GM23248 (cell line): ENCODE measurements at regions not wholly inside any gene's neighbourhood (a gene's known extent, or its start where the extent isn't known, plus 50 kb on each side); places are given as distances from the start of the nearest gene placed in this dataset.

ENCODE experiments used
- DNase-seq: peaks from one replicate; pipeline ENCODE4 v3.0.0-alpha.2; 2015
- H2AFZ ChIP-seq: fragments of 200-600 bp; sonication (generic); 2 replicates; pipeline ENCODE4 v1.6.1; 2016; ENCODE audit warnings: antibody characterized with exemption
- H3F3A ChIP-seq: fragments of 200-600 bp; sonication (generic); 2 replicates; pipeline ENCODE4 v1.6.1; 2016; ENCODE audit warnings: mild to moderate bottlenecking, antibody characterized with exemption, mixed run types; ENCODE audit not compliant: insufficient read depth
- H3K27ac ChIP-seq: fragments of 200-600 bp; sonication (generic); 2 replicates; pipeline ENCODE4 v1.5.1; 2016; ENCODE audit warnings: mild to moderate bottlenecking
- H3K27me3 ChIP-seq: fragments of 200-600 bp; sonication (generic); replicated peaks from 2 replicates; pipeline ENCODE4 v1.6.1; 2016; ENCODE audit warnings: mild to moderate bottlenecking; ENCODE audit not compliant: insufficient read depth
- H3K36me3 ChIP-seq: fragments of 200-600 bp; sonication (generic); 2 replicates; pipeline ENCODE4 v1.6.1; 2016; ENCODE audit warnings: low read depth, mild to moderate bottlenecking
- H3K4me1 ChIP-seq: fragments of 200-600 bp; sonication (generic); 2 replicates; pipeline ENCODE4 v1.6.1; 2016; ENCODE audit warnings: mild to moderate bottlenecking; ENCODE audit not compliant: insufficient read depth
- H3K4me2 ChIP-seq: fragments of 200-600 bp; sonication (generic); one replicate; pipeline ENCODE4 v1.6.1; 2016; ENCODE audit warnings: mild to moderate bottlenecking; ENCODE audit not compliant: unreplicated experiment
- H3K4me3 ChIP-seq: fragments of 200-600 bp; sonication (generic); 2 replicates; pipeline ENCODE4 v1.5.1; 2016; ENCODE audit warnings: mild to moderate bottlenecking
- H3K79me2 ChIP-seq: fragments of 200-600 bp; sonication (generic); 2 replicates; pipeline ENCODE4 v1.6.1; 2016; ENCODE audit warnings: mild to moderate bottlenecking; ENCODE audit not compliant: insufficient read depth
- H3K9ac ChIP-seq: fragments of 200-600 bp; sonication (generic); 2 replicates; pipeline ENCODE4 v1.6.1; 2016; ENCODE audit warnings: mild to moderate bottlenecking
- H3K9me2 ChIP-seq: fragments of 200-600 bp; sonication (generic); 2 replicates; pipeline ENCODE4 v1.6.1; 2016; ENCODE audit warnings: mixed run types, mild to moderate bottlenecking, moderate library complexity; ENCODE audit not compliant: insufficient read depth
- H3K9me3 ChIP-seq: fragments of 200-600 bp; sonication (generic); one replicate; pipeline ENCODE4 v1.6.1; 2017; ENCODE audit warnings: low read depth
- H4K20me1 ChIP-seq: fragments of 200-600 bp; sonication (generic); 2 replicates; pipeline ENCODE4 v1.6.0; 2016; ENCODE audit not compliant: insufficient read depth
- EZH2 ChIP-seq: fragments of 200-600 bp; sonication (generic); IDR thresholded peaks from 2 replicates; pipeline ENCODE4 v1.6.1; 2018; ENCODE audit warnings: antibody characterized with exemption, mild to moderate bottlenecking; ENCODE audit not compliant: insufficient read depth, poor library complexity, severe bottlenecking
- EZH2phosphoT487 ChIP-seq: fragments of 200-600 bp; sonication (generic); IDR thresholded peaks from 2 replicates; pipeline ENCODE4 v1.6.1; 2018; ENCODE audit warnings: antibody characterized with exemption, moderate library complexity, mild to moderate bottlenecking, low read depth; ENCODE audit not compliant: insufficient read depth
- WGBS, 2 experiments: methylation state at CpG; one replicate each; pipeline ENCODE4 v1.1.6; 2015 to 2017; ENCODE audit warnings: low lambda C conversion rate in 2 of 2, low coverage in 1 of 2; ENCODE audit errors: missing lambda C conversion rate in 2 of 2; 5-methylcytosine and 5-hydroxymethylcytosine counted together
- in situ Hi-C: fragments of 300-500 bp; cut with MboI; formaldehyde crosslinking; loops from 2 replicates; pipeline ENCODE4 v1.15.0; 2020

GRCh38 chr18:4640349-4641012, 185.4 kb upstream of the DLGAP1 start:
- Histone ChIP-seq H3K9me3 (no peaks in the 10 kb centered on the region), H3K79me2 (no peaks in the 10 kb centered on the region), H3K27me3 (no peaks in the 10 kb centered on the region), H4K20me1 (no peaks in the 10 kb centered on the region), H3F3A (no peaks in the 10 kb centered on the region), H2AFZ (no peak overlapping the region), H3K9ac (no peak overlapping the region), H3K27ac (no peak overlapping the region), H3K4me2 (no peak overlapping the region), H3K4me1 (no peaks in the 10 kb centered on the region), H3K4me3 (no peak overlapping the region), H3K9me2 (no peaks in the 10 kb centered on the region), H3K36me3 (no peaks in the 10 kb centered on the region)
- no peak for TF ChIP-seq EZH2
- TF ChIP-seq EZH2phosphoT487, result no peak
- WGBS, 2 experiments, result 7 to 8% methylated on average over 3 of the region's 3 CpGs
- no peak for DNase-seq
- in situ Hi-C loops, result no loop called here

- H3K27me3 ChIP-seq, result no peaks in the 10 kb centered on the region
- no peaks in the 10 kb centered on the region for H3K9me3 ChIP-seq
- no peaks in the 10 kb centered on the region for H3K79me2 ChIP-seq
- in situ Hi-C loops, result no loop called here
- WGBS, 2 experiments, result 6 to 13% methylated on average over 6 of the region's 6 CpGs
- H4K20me1 ChIP-seq, result no peaks in the 10 kb centered on the region
- H3F3A ChIP-seq, result no peaks in the 10 kb centered on the region
- H2AFZ ChIP-seq, result no peak overlapping the region
- TF ChIP-seq EZH2, result no peak
- TF ChIP-seq EZH2phosphoT487, result no peak
- H3K9ac ChIP-seq, result no peak overlapping the region
- no peak for DNase-seq
- no peak overlapping the region for H3K4me3 ChIP-seq
- H3K4me1 ChIP-seq, result no peaks in the 10 kb centered on the region
- H3K36me3 ChIP-seq, result no peaks in the 10 kb centered on the region
- H3K9me2 ChIP-seq, result no peaks in the 10 kb centered on the region
- no peak overlapping the region for H3K27ac ChIP-seq
- H3K4me2 ChIP-seq, result no peak overlapping the region
Observed at GRCh38 chr18:4639628-4640310, 184.7 kb upstream of the DLGAP1 start.

- no peaks in the 10 kb centered on the region for H3K79me2 ChIP-seq
- H3K9ac ChIP-seq, result no peak overlapping the region
- no peaks in the 10 kb centered on the region for H3K9me2 ChIP-seq
- in situ Hi-C loops, result no loop called here
- no peak overlapping the region for H3K27ac ChIP-seq
- no peaks in the 10 kb centered on the region for H4K20me1 ChIP-seq
- no peaks in the 10 kb centered on the region for H3K36me3 ChIP-seq
- TF ChIP-seq EZH2phosphoT487 (no peak), EZH2 (no peak)
- no peaks in the 10 kb centered on the region for H3K9me3 ChIP-seq
- no peaks in the 10 kb centered on the region for H3K4me1 ChIP-seq
- WGBS, 2 experiments, result 45 to 49% methylated on average over 6 of the region's 6 CpGs
- H3K4me2 ChIP-seq, result no peak overlapping the region
- H3K4me3 ChIP-seq, result no peak overlapping the region
- H3K27me3 ChIP-seq, result no peaks in the 10 kb centered on the region
- H3F3A ChIP-seq, result no peaks in the 10 kb centered on the region
- DNase-seq, result no peak
- no peak overlapping the region for H2AFZ ChIP-seq
Observed at GRCh38 chr18:4638680-4639079, 183.6 kb upstream of the DLGAP1 start.

- no peak overlapping the region for H3K4me2 ChIP-seq
- H2AFZ ChIP-seq, result no peak overlapping the region
- no peaks in the 10 kb centered on the region for H3K9me3 ChIP-seq
- H3K4me1 ChIP-seq, result no peaks in the 10 kb centered on the region
- H3K36me3 ChIP-seq, result no peaks in the 10 kb centered on the region
- no peaks in the 10 kb centered on the region for H3K79me2 ChIP-seq
- H3F3A ChIP-seq, result no peaks in the 10 kb centered on the region
- H3K27ac ChIP-seq, result no peak overlapping the region
- no peaks in the 10 kb centered on the region for H4K20me1 ChIP-seq
- H3K4me3 ChIP-seq, result no peak overlapping the region
- WGBS, 2 experiments, result 6 to 7% methylated on average over 4 of the region's 4 CpGs
- no peaks in the 10 kb centered on the region for H3K9me2 ChIP-seq
- DNase-seq, result no peak
- no peaks in the 10 kb centered on the region for H3K27me3 ChIP-seq
- H3K9ac ChIP-seq, result no peak overlapping the region
- no peak for TF ChIP-seq EZH2
- no peak for TF ChIP-seq EZH2phosphoT487
- in situ Hi-C loops, result no loop called here
Observed at GRCh38 chr18:4637876-4638275, 182.8 kb upstream of the DLGAP1 start.
